Erythroblast (primary cell): ENCODE measurements at regions not wholly inside any gene's neighbourhood (a gene's known extent, or its start where the extent isn't known, plus 50 kb on each side); places are given as distances from the start of the nearest gene placed in this dataset.

ENCODE experiments used
- GATA1 ChIP-seq: IDR thresholded peaks from 2 replicates; pipeline ENCODE4 v1.6.1; 2011; ENCODE audit warnings: low read depth, mild to moderate bottlenecking, control low read depth, low read length, moderate library complexity
- POLR2A ChIP-seq: IDR thresholded peaks from 2 replicates; pipeline ENCODE4 v1.6.1; 2011; ENCODE audit warnings: mild to moderate bottlenecking, low read length

GRCh38 chr6:53730767-53731166, 64.0 kb upstream of the LRRC1 start:
- TF ChIP-seq POLR2A, result no peak
- TF ChIP-seq GATA1, result no peak
